ENCODE measurements at regions not wholly inside any gene's neighbourhood (a gene's known extent, or its start where the extent isn't known, plus 50 kb on each side); places are given as distances from the start of the nearest gene placed in this dataset.

DNA sequence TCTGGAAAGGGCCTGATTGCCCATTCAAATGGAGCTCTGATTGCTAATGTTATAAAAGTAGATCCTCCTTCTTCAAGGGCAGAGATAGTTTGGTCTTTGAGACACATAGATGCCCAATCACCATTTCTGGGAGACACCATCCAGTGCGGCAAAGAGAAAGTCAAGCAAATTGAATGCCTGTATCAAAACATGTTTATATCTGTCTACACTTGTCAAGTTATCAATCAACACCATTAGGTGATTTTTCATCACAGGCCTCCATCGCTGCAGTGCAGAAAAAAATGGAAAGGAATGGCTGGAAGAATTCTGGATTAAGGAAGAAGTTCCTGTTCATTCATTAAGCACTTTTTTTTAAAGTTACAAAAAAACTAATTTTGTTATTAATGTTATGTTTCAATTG is 54.8 kb upstream of the ZFP64 start:
- Mint-ChIP-seq H3K27ac (ENCODE audit: unreplicated experiment) (no peak overlapping the region), H3K36me3 (ENCODE audit: low read depth) (peaks cover 4% of the 10 kb centered on the region), H3K4me3 (no peak overlapping the region), H3K27me3 (ENCODE audit: low read depth) (no peaks in the 10 kb centered on the region), H3K4me1 (no peaks in the 10 kb centered on the region), H3K9me3 (peaks cover 10% of the 10 kb centered on the region)
- DNase-seq (ENCODE audit: low read depth, low spot score): no peak
- TF ChIP-seq, protein P1, sequence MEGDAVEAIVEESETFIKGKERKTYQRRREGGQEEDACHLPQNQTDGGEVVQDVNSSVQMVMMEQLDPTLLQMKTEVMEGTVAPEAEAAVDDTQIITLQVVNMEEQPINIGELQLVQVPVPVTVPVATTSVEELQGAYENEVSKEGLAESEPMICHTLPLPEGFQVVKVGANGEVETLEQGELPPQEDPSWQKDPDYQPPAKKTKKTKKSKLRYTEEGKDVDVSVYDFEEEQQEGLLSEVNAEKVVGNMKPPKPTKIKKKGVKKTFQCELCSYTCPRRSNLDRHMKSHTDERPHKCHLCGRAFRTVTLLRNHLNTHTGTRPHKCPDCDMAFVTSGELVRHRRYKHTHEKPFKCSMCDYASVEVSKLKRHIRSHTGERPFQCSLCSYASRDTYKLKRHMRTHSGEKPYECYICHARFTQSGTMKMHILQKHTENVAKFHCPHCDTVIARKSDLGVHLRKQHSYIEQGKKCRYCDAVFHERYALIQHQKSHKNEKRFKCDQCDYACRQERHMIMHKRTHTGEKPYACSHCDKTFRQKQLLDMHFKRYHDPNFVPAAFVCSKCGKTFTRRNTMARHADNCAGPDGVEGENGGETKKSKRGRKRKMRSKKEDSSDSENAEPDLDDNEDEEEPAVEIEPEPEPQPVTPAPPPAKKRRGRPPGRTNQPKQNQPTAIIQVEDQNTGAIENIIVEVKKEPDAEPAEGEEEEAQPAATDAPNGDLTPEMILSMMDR (conservative IDR thresholded peaks at IDR 0.05): no peak

DNA sequence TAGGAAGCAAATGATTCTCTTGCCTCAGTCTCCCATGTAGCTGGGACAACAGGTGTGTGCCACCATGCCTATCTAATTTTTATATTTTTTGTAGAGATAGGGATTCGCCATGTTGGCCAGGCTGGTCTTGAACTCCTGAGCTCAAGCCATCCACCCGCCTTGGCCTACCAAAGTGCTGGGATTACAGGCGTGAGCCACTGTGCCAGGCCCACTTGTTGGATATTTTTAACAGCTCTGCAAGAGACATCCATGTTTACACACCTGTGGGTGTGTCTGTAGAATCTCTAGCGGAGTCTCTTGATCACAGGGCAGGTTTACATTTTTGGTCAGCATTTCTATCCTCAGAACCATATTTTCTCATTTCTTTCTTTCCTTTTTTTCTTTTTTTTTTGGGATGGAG is 53.1 kb upstream of the ZFP64 start:
- peaks cover 4% of the 10 kb centered on the region for H3K36me3 Mint-ChIP-seq (ENCODE audit: low read depth)
- no peak overlapping the region for H3K27ac Mint-ChIP-seq (ENCODE audit: unreplicated experiment)
- H3K4me3 Mint-ChIP-seq: no peak overlapping the region
- H3K27me3 Mint-ChIP-seq (ENCODE audit: low read depth): no peaks in the 10 kb centered on the region
- TF ChIP-seq, protein P1 (conservative IDR thresholded peaks at IDR 0.05): no peak
- no peak for DNase-seq (ENCODE audit: low read depth, low spot score)
- H3K9me3 Mint-ChIP-seq: peaks cover 10% of the 10 kb centered on the region
- no peaks in the 10 kb centered on the region for H3K4me1 Mint-ChIP-seq

DNA sequence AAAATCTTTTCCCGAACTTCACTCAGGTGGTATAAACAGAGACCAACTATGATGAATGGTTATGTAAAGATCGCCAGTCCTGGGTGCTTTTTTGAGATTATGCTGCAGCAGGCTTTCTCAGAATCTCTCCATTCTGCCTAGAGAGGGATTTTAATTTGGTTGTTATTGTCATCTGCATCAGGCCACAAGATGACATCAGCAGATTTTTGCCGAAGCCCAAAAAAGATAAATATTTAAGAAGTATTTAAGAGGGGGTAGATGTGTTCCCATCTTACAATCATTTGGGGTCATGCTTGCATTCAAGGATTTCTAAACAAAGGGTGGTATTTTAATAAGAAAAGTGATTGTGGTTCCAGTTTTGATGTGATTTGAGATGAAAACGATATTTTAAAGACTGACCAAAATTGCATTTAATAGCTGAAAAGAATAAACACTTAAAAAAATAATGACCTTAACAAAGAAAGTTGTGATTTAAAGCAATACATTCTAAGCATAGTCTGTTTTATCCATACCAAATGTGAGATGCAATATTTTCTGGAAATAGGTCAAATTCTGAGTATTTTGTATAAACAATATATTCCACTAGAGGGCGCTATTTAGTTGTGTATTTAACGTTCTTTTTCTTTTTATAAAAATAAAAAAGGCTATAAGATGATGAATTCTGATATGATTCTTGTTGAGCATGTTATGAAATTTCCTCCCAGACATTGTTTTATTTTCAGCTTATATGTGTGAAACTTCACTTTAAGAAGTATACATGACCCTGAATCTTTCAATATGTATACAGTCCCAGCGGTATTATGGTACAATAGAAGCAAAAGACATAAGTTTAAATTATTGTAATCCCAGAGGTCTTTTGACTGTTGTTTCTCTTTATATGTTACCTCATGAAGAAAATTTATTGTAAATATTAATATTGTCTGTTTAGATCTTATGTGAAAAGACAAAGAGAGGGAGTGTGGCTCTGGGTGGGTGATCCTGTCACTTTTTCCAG is 51.0 kb upstream of the ZFP64 start:
- no peak overlapping the region for H3K4me3 Mint-ChIP-seq
- H3K36me3 Mint-ChIP-seq (ENCODE audit: low read depth): no peaks in the 10 kb centered on the region
- no peaks in the 10 kb centered on the region for H3K4me1 Mint-ChIP-seq
- H3K27ac Mint-ChIP-seq (ENCODE audit: unreplicated experiment): no peak overlapping the region
- H3K27me3 Mint-ChIP-seq (ENCODE audit: low read depth): no peaks in the 10 kb centered on the region
- DNase-seq (ENCODE audit: low read depth, low spot score): no peak
- peaks cover 4% of the 10 kb centered on the region for H3K9me3 Mint-ChIP-seq
- TF ChIP-seq, protein P1 (conservative IDR thresholded peaks at IDR 0.05): peak; percentile 85

Data from neural crest cell (in vitro differentiated cells).